ENCODE measurements at regions not wholly inside any gene's neighbourhood (a gene's known extent, or its start where the extent isn't known, plus 50 kb on each side); places are given as distances from the start of the nearest gene placed in this dataset.

- no peak overlapping the region for H3K56ac ChIP-seq (ENCODE audit: extremely low read depth, insufficient read depth, low read length)
- H3K36me3 ChIP-seq (ENCODE audit: control insufficient read depth, insufficient read depth, low read length): no peaks in the 10 kb centered on the region
- no peak overlapping the region for H3K23ac ChIP-seq (ENCODE audit: low read depth, low read length)
- H4K91ac ChIP-seq (ENCODE audit: insufficient read depth, low read depth, low read length): no peak overlapping the region
- DNase-seq: no peak
- WGBS, 2 experiments (ENCODE audit: extremely low coverage in 2 of 2, insufficient read length in 1 of 2): no CpG with 5 or more reads among the region's 5 CpGs
- peaks cover 2% of the 10 kb centered on the region; the same call in 1 of the 2 replicates for H3K4me1 ChIP-seq (ENCODE audit: control insufficient read depth, insufficient read depth, low read length)
- H3K27ac ChIP-seq (ENCODE audit: insufficient read depth, low read length): no peak overlapping the region
- H3K18ac ChIP-seq (ENCODE audit: low read depth, low read length): no peak overlapping the region
- in situ Hi-C loops (cut with MboI; ENCODE audit: low sequenced_read_pairs): no loop called here
- H2AK5ac ChIP-seq (ENCODE audit: low read depth, low read length): no peak overlapping the region
- H2BK15ac ChIP-seq (ENCODE audit: low read depth, low read length): no peak overlapping the region; the same call in 2 of the 3 replicates
- no peak overlapping the region for H4K5ac ChIP-seq (ENCODE audit: low read depth, low read length)
- ATAC-seq (ENCODE audit: low read depth): no peak
- intact Hi-C loops (cut with micrococcal nuclease): no loop called here
- no peak overlapping the region for H2BK5ac ChIP-seq (ENCODE audit: low read depth, low read length, poor library complexity, severe bottlenecking)
- H3K4ac ChIP-seq (ENCODE audit: low read depth, low read length): no peak overlapping the region
- no peak overlapping the region for H3K14ac ChIP-seq (replicated peaks; ENCODE audit: low read depth, low read length)
- H4K20me1 ChIP-seq (ENCODE audit: insufficient read depth, low read length): no peaks in the 10 kb centered on the region
- TF ChIP-seq RCOR1 (IDR thresholded peaks at IDR 0.05; ENCODE audit: insufficient replicate concordance, low read length) (no peak), BHLHE40 (IDR thresholded peaks at IDR 0.05; ENCODE audit: low read depth, low read length) (no peak), CEBPB (IDR thresholded peaks at IDR 0.05; ENCODE audit: low read depth, low read length) (no peak), CTCF (conservative IDR thresholded peaks at IDR 0.05; ENCODE audit: low read depth, low read length) (no peak), RAD21 (IDR thresholded peaks at IDR 0.05; ENCODE audit: low read length) (no peak), NFE2L2 (IDR thresholded peaks at IDR 0.05; ENCODE audit: low read depth, low read length) (no peak), POLR2A (IDR thresholded peaks at IDR 0.05; ENCODE audit: low read depth, low read length) (no peak)
- H2AK9ac ChIP-seq (replicated peaks; ENCODE audit: low read depth, low read length, poor library complexity): no peak overlapping the region
- H2AFZ ChIP-seq (replicated peaks; ENCODE audit: low read length, poor library complexity): no peak overlapping the region
- H3K4me2 ChIP-seq (ENCODE audit: low read depth, low read length): no peak overlapping the region
- no peaks in the 10 kb centered on the region for H3K79me1 ChIP-seq (ENCODE audit: low read depth in 1 of 2, low read length in 2 of 2)
- BruUV-seq (replicated peaks): no TSS peak
- no peak overlapping the region for H4K8ac ChIP-seq (ENCODE audit: low read depth in 2 of 2, low read length in 2 of 2)
- no peak overlapping the region for H3K9ac ChIP-seq (ENCODE audit: low read depth, low read length)
- dilution Hi-C loops (cut with HindIII; ENCODE audit: low sequenced_read_pairs, unreplicated experiment): no loop called here
- no peaks in the 10 kb centered on the region; the same call in 1 of the 2 replicates for H3K27me3 ChIP-seq (ENCODE audit: control insufficient read depth, insufficient read depth, low read length)
- H2BK20ac ChIP-seq (ENCODE audit: low read depth, low read length): no peak overlapping the region
- H3K9me3 ChIP-seq (ENCODE audit: control insufficient read depth, insufficient read depth, low read length): no peaks in the 10 kb centered on the region
- no peak overlapping the region for H3K4me3 ChIP-seq (ENCODE audit: insufficient read depth, low read depth, low read length)
- no peak overlapping the region for H2BK120ac ChIP-seq (ENCODE audit: low read depth, low read length)
- ChIA-PET POLR2A (ENCODE audit: unreplicated experiment) (no interaction called here), CTCF (no interaction called here)
- peaks cover 3% of the 10 kb centered on the region; the same call in 1 of the 2 replicates for H3K9me1 ChIP-seq (ENCODE audit: insufficient read depth, low read length)
These were observed 91.5 kb downstream of the COX18 start for GRCh38 chr4:72977936-72978485.

Measured in IMR-90 (cell line).